ENCODE measurements at regions not wholly inside any gene's neighbourhood (a gene's known extent, or its start where the extent isn't known, plus 50 kb on each side); places are given as distances from the start of the nearest gene placed in this dataset.

- TF ChIP-seq POLR2A (IDR thresholded peaks at IDR 0.05; ENCODE audit: low read depth) (no peak), CTCF (IDR thresholded peaks at IDR 0.05) (no peak), EP300 (IDR thresholded peaks at IDR 0.05) (no peak), POLR2AphosphoS5 (IDR thresholded peaks at IDR 0.05) (no peak)
Observed at GRCh38 chr12:85621041-85621440, 215.2 kb downstream of the RASSF9 start.

All from esophagus muscularis mucosa (tissue), 4 donors.